ENCODE measurements at regions not wholly inside any gene's neighbourhood (a gene's known extent, or its start where the extent isn't known, plus 50 kb on each side); places are given as distances from the start of the nearest gene placed in this dataset.

DNA sequence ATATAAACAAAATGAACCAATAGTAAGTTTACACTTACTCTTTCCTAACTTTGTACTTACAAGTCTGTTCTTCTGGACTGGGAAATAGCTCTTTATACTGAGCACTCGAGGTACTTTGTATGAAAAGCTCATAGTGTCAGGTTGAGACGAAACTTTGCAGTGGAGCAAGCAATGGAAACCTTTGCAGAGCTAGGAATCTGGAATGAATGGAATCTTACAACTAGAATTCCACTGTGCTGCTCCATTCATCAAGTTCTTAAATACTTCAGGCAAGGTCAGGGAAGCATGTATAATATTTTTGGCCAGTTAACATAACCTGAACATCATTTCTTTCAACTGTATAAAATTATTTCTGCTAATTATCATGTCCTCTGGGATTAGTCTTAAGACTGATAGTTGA lies 1327.5 kb upstream of the FLRT2 start:
- Histone ChIP-seq H3K4me1 (ENCODE audit: control insufficient read depth, insufficient read depth, low read length) (no peaks in the 10 kb centered on the region), H3K27ac (ENCODE audit: extremely low read depth, low read depth, low read length) (no peak overlapping the region), H3K4me3 (ENCODE audit: low read depth, low read length) (no peak overlapping the region), H3K36me3 (ENCODE audit: control insufficient read depth in 2 of 2, insufficient read depth in 1 of 2, low read length in 2 of 2) (no peaks in the 10 kb centered on the region), H3K9me3 (ENCODE audit: control insufficient read depth, insufficient read depth, low read depth, low read length) (no peaks in the 10 kb centered on the region)
- CTCF ChIA-PET, result interaction anchor here (0.6 kb wide), 1 partner anchor 10 kb away, joined by 3 read pairs; no protein-coding TSS in a partner anchor
- TF ChIP-seq ZBTB48 (tag by site-specific recombination; IDR thresholded peaks at IDR 0.05) (no peak), IKZF3 (tag by site-specific recombination; IDR thresholded peaks at IDR 0.05) (no peak), ZNF140 (tag by site-specific recombination; IDR thresholded peaks at IDR 0.05) (no peak)
- POLR2A ChIA-PET, result interaction anchor here (0.6 kb wide), 1 partner anchor 1306 kb away, joined by 6 read pairs; no protein-coding TSS in a partner anchor

DNA sequence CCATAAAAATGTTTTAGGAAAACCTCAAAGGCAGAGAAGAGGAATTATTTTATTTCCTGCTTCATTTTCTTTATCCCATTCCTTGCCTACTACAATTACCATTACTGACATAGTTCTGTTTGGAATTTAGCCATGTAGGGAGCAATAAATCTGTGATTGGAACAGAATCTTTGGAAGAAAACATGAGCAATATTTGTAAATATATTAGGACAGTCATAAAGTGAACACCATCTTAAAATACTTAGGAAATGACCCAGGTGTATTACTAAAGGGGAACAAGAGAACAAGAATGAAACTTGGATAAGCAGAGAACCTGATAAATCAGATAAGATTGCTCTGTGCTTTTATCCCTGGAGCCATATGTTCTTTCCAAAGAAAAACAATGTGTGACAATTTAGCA lies 1326.0 kb upstream of the FLRT2 start:
- Histone ChIP-seq H3K4me1 (ENCODE audit: control insufficient read depth, insufficient read depth, low read length) (no peaks in the 10 kb centered on the region), H3K9me3 (ENCODE audit: control insufficient read depth, insufficient read depth, low read depth, low read length) (no peaks in the 10 kb centered on the region), H3K4me3 (ENCODE audit: low read depth, low read length) (no peak overlapping the region), H3K36me3 (ENCODE audit: control insufficient read depth in 2 of 2, insufficient read depth in 1 of 2, low read length in 2 of 2) (no peaks in the 10 kb centered on the region), H3K27ac (ENCODE audit: extremely low read depth, low read depth, low read length) (no peak overlapping the region)
- ChIA-PET CTCF (no interaction called here), POLR2A (no interaction called here)
- TF ChIP-seq ZNF37A (tag by site-specific recombination; IDR thresholded peaks at IDR 0.05) (no peak), SCRT2 (tag by site-specific recombination; IDR thresholded peaks at IDR 0.05) (no peak), ZBTB1 (tag by site-specific recombination; IDR thresholded peaks at IDR 0.05) (no peak), ZNF394 (tag by site-specific recombination; IDR thresholded peaks at IDR 0.05; ENCODE audit: borderline replicate concordance) (no peak), ZNF184 (tag by site-specific recombination; IDR thresholded peaks at IDR 0.05) (no peak), MZF1 (tag by site-specific recombination; IDR thresholded peaks at IDR 0.05; ENCODE audit: borderline replicate concordance) (no peak), ZNF19 (tag by site-specific recombination; IDR thresholded peaks at IDR 0.05; ENCODE audit: low read depth) (no peak), HOXA7 (CRISPR knock-in tag; IDR thresholded peaks at IDR 0.05; ENCODE audit: borderline replicate concordance) (no peak), ZNF791 (tag by site-specific recombination; IDR thresholded peaks at IDR 0.05) (no peak), ZNF426 (tag by site-specific recombination; IDR thresholded peaks at IDR 0.05) (no peak), SP7 (tag by site-specific recombination; IDR thresholded peaks at IDR 0.05) (no peak), ZNF561 (tag by site-specific recombination; IDR thresholded peaks at IDR 0.05; ENCODE audit: borderline replicate concordance) (no peak), ZNF623 (tag by site-specific recombination; IDR thresholded peaks at IDR 0.05) (no peak), ZBTB48 (tag by site-specific recombination; IDR thresholded peaks at IDR 0.05) (no peak)
- TF ChIP-seq, protein P1, sequence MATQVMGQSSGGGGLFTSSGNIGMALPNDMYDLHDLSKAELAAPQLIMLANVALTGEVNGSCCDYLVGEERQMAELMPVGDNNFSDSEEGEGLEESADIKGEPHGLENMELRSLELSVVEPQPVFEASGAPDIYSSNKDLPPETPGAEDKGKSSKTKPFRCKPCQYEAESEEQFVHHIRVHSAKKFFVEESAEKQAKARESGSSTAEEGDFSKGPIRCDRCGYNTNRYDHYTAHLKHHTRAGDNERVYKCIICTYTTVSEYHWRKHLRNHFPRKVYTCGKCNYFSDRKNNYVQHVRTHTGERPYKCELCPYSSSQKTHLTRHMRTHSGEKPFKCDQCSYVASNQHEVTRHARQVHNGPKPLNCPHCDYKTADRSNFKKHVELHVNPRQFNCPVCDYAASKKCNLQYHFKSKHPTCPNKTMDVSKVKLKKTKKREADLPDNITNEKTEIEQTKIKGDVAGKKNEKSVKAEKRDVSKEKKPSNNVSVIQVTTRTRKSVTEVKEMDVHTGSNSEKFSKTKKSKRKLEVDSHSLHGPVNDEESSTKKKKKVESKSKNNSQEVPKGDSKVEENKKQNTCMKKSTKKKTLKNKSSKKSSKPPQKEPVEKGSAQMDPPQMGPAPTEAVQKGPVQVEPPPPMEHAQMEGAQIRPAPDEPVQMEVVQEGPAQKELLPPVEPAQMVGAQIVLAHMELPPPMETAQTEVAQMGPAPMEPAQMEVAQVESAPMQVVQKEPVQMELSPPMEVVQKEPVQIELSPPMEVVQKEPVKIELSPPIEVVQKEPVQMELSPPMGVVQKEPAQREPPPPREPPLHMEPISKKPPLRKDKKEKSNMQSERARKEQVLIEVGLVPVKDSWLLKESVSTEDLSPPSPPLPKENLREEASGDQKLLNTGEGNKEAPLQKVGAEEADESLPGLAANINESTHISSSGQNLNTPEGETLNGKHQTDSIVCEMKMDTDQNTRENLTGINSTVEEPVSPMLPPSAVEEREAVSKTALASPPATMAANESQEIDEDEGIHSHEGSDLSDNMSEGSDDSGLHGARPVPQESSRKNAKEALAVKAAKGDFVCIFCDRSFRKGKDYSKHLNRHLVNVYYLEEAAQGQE (tag by site-specific recombination; IDR thresholded peaks at IDR 0.05), result no peak

- TF ChIP-seq, protein P2, sequence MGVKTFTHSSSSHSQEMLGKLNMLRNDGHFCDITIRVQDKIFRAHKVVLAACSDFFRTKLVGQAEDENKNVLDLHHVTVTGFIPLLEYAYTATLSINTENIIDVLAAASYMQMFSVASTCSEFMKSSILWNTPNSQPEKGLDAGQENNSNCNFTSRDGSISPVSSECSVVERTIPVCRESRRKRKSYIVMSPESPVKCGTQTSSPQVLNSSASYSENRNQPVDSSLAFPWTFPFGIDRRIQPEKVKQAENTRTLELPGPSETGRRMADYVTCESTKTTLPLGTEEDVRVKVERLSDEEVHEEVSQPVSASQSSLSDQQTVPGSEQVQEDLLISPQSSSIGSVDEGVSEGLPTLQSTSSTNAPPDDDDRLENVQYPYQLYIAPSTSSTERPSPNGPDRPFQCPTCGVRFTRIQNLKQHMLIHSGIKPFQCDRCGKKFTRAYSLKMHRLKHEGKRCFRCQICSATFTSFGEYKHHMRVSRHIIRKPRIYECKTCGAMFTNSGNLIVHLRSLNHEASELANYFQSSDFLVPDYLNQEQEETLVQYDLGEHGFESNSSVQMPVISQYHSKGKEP (tag by site-specific recombination; IDR thresholded peaks at IDR 0.05), result no peak
- TF ChIP-seq ZNF664 (tag by site-specific recombination; IDR thresholded peaks at IDR 0.05), result no peak
- Histone ChIP-seq H3K27ac (ENCODE audit: extremely low read depth, low read depth, low read length) (no peak overlapping the region), H3K4me1 (ENCODE audit: control insufficient read depth, insufficient read depth, low read length) (no peaks in the 10 kb centered on the region), H3K36me3 (ENCODE audit: control insufficient read depth in 2 of 2, insufficient read depth in 1 of 2, low read length in 2 of 2) (no peaks in the 10 kb centered on the region), H3K4me3 (ENCODE audit: low read depth, low read length) (no peak overlapping the region), H3K9me3 (ENCODE audit: control insufficient read depth, insufficient read depth, low read depth, low read length) (no peaks in the 10 kb centered on the region)
- POLR2A ChIA-PET, result no interaction called here
- CTCF ChIA-PET, result no interaction called here
Observed at GRCh38 chr14:84208451-84208850, 1321.5 kb upstream of the FLRT2 start.
